WTC11 (cell line): ENCODE measurements at regions not wholly inside any gene's neighbourhood (a gene's known extent, or its start where the extent isn't known, plus 50 kb on each side); places are given as distances from the start of the nearest gene placed in this dataset.

Experiments used
- ATAC-seq: fragments of 200-7000 bp; cut with Tn5 transposase; 2 replicates; pipeline ENCODE4 v1.10.0; 2021; ENCODE audit warnings: mild to moderate bottlenecking, moderate library complexity
- CTCF ChIA-PET: fragments of 300-600 bp; sonication (Branson Sonifier 250); formaldehyde crosslinking; loops from one replicate; lab custom pipeline; 2021; ENCODE audit warnings: antibody characterized with exemption; lab: Charles Lee
- POLR2A ChIA-PET: fragments of 350-600 bp; sonication (Branson Sonifier 250); formaldehyde crosslinking; loops from one replicate; lab custom pipeline; 2021; ENCODE audit warnings: antibody characterized with exemption; lab: Charles Lee
- DNase-seq: peaks from one replicate; pipeline ENCODE4 v3.0.0; 2021; ENCODE audit warnings: low spot score
- H3K27ac Mint-ChIP-seq: 2 replicates; pipeline ENCODE4 v1.8.0; 2021; ENCODE audit warnings: mixed read lengths
- H3K27me3 Mint-ChIP-seq: 2 replicates; pipeline ENCODE4 v1.8.0; 2021; ENCODE audit warnings: low read depth, mild to moderate bottlenecking, moderate library complexity, mixed read lengths
- H3K36me3 Mint-ChIP-seq: 2 replicates; pipeline ENCODE4 v1.8.0; 2021; ENCODE audit warnings: mixed read lengths
- H3K4me1 Mint-ChIP-seq: 2 replicates; pipeline ENCODE4 v1.8.0; 2022; ENCODE audit warnings: mixed read lengths
- H3K4me3 Mint-ChIP-seq: 2 replicates; pipeline ENCODE4 v1.8.0; 2021; ENCODE audit warnings: mild to moderate bottlenecking, moderate library complexity, mixed read lengths
- H3K9me3 Mint-ChIP-seq: 2 replicates; pipeline ENCODE4 v1.8.0; 2021; ENCODE audit warnings: mixed read lengths
- ELF4 ChIP-seq: sonication (generic); formaldehyde crosslinking; IDR thresholded peaks from 2 replicates; pipeline ENCODE4 v1.8.1; 2022; ENCODE audit warnings: low read depth, mild to moderate bottlenecking, moderate library complexity, missing genetic modification reagents
- ESRRA ChIP-seq: sonication (generic); formaldehyde crosslinking; IDR thresholded peaks from 2 replicates; pipeline ENCODE4 v1.8.1; 2022; ENCODE audit warnings: mild to moderate bottlenecking, missing genetic modification reagents, borderline replicate concordance
- GABPB1 ChIP-seq: sonication (generic); formaldehyde crosslinking; IDR thresholded peaks from 2 replicates; pipeline ENCODE4 v1.8.1; 2023; ENCODE audit warnings: mild to moderate bottlenecking, missing genetic modification reagents
- HMGA2 ChIP-seq: fragments of 250-450 bp; sonication (Bioruptor Pico); IDR thresholded peaks from 2 replicates; pipeline ENCODE4 v1.4.0; 2021; ENCODE audit warnings: mild to moderate bottlenecking, moderate library complexity
- NFYB ChIP-seq: sonication (generic); formaldehyde crosslinking; conservative IDR thresholded peaks from 2 replicates; pipeline ENCODE4 v1.8.0; 2022; ENCODE audit warnings: low read depth, missing genetic modification reagents
- NR1H2 ChIP-seq: sonication (generic); formaldehyde crosslinking; IDR thresholded peaks from 2 replicates; pipeline ENCODE4 v1.9.0; 2021; ENCODE audit warnings: mild to moderate bottlenecking, moderate library complexity, missing genetic modification reagents
- OVOL2 ChIP-seq: fragments of 250-450 bp; sonication (Bioruptor Pico); IDR thresholded peaks from 2 replicates; pipeline ENCODE4 v1.9.0; 2021; ENCODE audit warnings: mild to moderate bottlenecking, borderline replicate concordance
- RELA ChIP-seq: sonication (generic); formaldehyde crosslinking; IDR thresholded peaks from 2 replicates; pipeline ENCODE4 v1.8.1; 2022; ENCODE audit warnings: missing genetic modification reagents, mild to moderate bottlenecking, borderline replicate concordance
- ZNF219 ChIP-seq: sonication (generic); formaldehyde crosslinking; IDR thresholded peaks from 2 replicates; pipeline ENCODE4 v1.8.0; 2023; ENCODE audit warnings: missing genetic modification reagents, mild to moderate bottlenecking, borderline replicate concordance
- TF ChIP-seq, protein P1 (sequence below): sonication (generic); formaldehyde crosslinking; IDR thresholded peaks from 2 replicates; pipeline ENCODE4 v1.8.0; 2023; ENCODE audit warnings: missing genetic modification reagents, mild to moderate bottlenecking, borderline replicate concordance
- TF ChIP-seq, protein P2 (sequence below): fragments of 200-600 bp; IDR thresholded peaks from 2 replicates; pipeline ENCODE4 v1.8.0; 2022; ENCODE audit warnings: antibody characterized with exemption
- TF ChIP-seq, protein P3 (sequence below): sonication (generic); formaldehyde crosslinking; IDR thresholded peaks from 2 replicates; pipeline ENCODE4 v1.8.0; 2022; ENCODE audit warnings: mild to moderate bottlenecking, missing genetic modification reagents
- TF ChIP-seq, protein P4 (sequence below): fragments of 250-450 bp; sonication (Bioruptor Pico); IDR thresholded peaks from 2 replicates; pipeline ENCODE4 v1.8.0; 2021; ENCODE audit warnings: mild to moderate bottlenecking
- TF ChIP-seq, protein P5 (sequence below): sonication (generic); formaldehyde crosslinking; IDR thresholded peaks from 2 replicates; pipeline ENCODE4 v1.8.1; 2022; ENCODE audit warnings: low read depth, missing genetic modification reagents, borderline replicate concordance
- TF ChIP-seq, protein P6 (sequence below): sonication (generic); formaldehyde crosslinking; conservative IDR thresholded peaks from 2 replicates; pipeline ENCODE4 v1.8.1; 2022; ENCODE audit warnings: mild to moderate bottlenecking, missing genetic modification reagents
- TF ChIP-seq, protein P7 (sequence below): sonication (generic); formaldehyde crosslinking; IDR thresholded peaks from 2 replicates; pipeline ENCODE4 v1.8.1; 2023; ENCODE audit warnings: mild to moderate bottlenecking, missing genetic modification reagents
- TF ChIP-seq, protein P8 (sequence below): sonication (generic); formaldehyde crosslinking; IDR thresholded peaks from 2 replicates; pipeline ENCODE4 v1.8.0; 2023; ENCODE audit warnings: mild to moderate bottlenecking, missing genetic modification reagents

DNA sequence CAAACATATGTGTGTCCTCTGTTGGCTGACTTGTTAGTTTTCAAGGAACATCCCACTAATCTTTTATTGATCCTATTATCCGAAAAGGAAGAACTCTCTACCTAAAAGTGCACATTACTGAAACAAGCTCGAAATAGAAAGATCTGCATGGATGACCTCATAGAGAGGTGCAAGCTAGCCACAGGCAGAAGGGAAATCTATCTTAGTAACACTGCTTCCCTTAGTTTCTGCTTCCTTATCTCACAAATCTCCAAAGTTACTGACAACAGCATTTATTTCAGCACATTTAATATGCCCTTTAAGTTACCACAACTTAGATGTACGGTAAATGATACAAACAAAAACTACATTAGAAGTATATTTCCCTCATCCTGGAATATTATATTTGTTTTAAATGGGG is 285.1 kb upstream of the CCDC54 start:
- Mint-ChIP-seq H3K4me1 (no peaks in the 10 kb centered on the region), H3K27ac (no peak overlapping the region), H3K27me3 (no peaks in the 10 kb centered on the region), H3K36me3 (no peaks in the 10 kb centered on the region), H3K4me3 (no peak overlapping the region), H3K9me3 (0 out of 2 replicates have a peak, but pooled peaks cover 4% of the 10 kb centered on the region)
- no peak for TF ChIP-seq NFYB (CRISPR knock-in tag)
- TF ChIP-seq GABPB1 (CRISPR knock-in tag) = no peak
- TF ChIP-seq, protein P1, sequence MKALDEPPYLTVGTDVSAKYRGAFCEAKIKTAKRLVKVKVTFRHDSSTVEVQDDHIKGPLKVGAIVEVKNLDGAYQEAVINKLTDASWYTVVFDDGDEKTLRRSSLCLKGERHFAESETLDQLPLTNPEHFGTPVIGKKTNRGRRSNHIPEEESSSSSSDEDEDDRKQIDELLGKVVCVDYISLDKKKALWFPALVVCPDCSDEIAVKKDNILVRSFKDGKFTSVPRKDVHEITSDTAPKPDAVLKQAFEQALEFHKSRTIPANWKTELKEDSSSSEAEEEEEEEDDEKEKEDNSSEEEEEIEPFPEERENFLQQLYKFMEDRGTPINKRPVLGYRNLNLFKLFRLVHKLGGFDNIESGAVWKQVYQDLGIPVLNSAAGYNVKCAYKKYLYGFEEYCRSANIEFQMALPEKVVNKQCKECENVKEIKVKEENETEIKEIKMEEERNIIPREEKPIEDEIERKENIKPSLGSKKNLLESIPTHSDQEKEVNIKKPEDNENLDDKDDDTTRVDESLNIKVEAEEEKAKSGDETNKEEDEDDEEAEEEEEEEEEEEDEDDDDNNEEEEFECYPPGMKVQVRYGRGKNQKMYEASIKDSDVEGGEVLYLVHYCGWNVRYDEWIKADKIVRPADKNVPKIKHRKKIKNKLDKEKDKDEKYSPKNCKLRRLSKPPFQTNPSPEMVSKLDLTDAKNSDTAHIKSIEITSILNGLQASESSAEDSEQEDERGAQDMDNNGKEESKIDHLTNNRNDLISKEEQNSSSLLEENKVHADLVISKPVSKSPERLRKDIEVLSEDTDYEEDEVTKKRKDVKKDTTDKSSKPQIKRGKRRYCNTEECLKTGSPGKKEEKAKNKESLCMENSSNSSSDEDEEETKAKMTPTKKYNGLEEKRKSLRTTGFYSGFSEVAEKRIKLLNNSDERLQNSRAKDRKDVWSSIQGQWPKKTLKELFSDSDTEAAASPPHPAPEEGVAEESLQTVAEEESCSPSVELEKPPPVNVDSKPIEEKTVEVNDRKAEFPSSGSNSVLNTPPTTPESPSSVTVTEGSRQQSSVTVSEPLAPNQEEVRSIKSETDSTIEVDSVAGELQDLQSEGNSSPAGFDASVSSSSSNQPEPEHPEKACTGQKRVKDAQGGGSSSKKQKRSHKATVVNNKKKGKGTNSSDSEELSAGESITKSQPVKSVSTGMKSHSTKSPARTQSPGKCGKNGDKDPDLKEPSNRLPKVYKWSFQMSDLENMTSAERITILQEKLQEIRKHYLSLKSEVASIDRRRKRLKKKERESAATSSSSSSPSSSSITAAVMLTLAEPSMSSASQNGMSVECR = no peak
- TF ChIP-seq, protein P2, sequence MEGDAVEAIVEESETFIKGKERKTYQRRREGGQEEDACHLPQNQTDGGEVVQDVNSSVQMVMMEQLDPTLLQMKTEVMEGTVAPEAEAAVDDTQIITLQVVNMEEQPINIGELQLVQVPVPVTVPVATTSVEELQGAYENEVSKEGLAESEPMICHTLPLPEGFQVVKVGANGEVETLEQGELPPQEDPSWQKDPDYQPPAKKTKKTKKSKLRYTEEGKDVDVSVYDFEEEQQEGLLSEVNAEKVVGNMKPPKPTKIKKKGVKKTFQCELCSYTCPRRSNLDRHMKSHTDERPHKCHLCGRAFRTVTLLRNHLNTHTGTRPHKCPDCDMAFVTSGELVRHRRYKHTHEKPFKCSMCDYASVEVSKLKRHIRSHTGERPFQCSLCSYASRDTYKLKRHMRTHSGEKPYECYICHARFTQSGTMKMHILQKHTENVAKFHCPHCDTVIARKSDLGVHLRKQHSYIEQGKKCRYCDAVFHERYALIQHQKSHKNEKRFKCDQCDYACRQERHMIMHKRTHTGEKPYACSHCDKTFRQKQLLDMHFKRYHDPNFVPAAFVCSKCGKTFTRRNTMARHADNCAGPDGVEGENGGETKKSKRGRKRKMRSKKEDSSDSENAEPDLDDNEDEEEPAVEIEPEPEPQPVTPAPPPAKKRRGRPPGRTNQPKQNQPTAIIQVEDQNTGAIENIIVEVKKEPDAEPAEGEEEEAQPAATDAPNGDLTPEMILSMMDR = no peak
- TF ChIP-seq HMGA2 (CRISPR knock-in tag) = no peak
- TF ChIP-seq, protein P3, sequence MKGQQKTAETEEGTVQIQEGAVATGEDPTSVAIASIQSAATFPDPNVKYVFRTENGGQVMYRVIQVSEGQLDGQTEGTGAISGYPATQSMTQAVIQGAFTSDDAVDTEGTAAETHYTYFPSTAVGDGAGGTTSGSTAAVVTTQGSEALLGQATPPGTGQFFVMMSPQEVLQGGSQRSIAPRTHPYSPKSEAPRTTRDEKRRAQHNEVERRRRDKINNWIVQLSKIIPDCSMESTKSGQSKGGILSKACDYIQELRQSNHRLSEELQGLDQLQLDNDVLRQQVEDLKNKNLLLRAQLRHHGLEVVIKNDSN = no peak
- TF ChIP-seq, protein P4, sequence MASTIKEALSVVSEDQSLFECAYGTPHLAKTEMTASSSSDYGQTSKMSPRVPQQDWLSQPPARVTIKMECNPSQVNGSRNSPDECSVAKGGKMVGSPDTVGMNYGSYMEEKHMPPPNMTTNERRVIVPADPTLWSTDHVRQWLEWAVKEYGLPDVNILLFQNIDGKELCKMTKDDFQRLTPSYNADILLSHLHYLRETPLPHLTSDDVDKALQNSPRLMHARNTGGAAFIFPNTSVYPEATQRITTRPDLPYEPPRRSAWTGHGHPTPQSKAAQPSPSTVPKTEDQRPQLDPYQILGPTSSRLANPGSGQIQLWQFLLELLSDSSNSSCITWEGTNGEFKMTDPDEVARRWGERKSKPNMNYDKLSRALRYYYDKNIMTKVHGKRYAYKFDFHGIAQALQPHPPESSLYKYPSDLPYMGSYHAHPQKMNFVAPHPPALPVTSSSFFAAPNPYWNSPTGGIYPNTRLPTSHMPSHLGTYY (CRISPR knock-in tag) = no peak
- TF ChIP-seq ZNF219 (CRISPR knock-in tag) = no peak
- no peak for TF ChIP-seq NR1H2 (CRISPR knock-in tag)
- TF ChIP-seq, protein P5, sequence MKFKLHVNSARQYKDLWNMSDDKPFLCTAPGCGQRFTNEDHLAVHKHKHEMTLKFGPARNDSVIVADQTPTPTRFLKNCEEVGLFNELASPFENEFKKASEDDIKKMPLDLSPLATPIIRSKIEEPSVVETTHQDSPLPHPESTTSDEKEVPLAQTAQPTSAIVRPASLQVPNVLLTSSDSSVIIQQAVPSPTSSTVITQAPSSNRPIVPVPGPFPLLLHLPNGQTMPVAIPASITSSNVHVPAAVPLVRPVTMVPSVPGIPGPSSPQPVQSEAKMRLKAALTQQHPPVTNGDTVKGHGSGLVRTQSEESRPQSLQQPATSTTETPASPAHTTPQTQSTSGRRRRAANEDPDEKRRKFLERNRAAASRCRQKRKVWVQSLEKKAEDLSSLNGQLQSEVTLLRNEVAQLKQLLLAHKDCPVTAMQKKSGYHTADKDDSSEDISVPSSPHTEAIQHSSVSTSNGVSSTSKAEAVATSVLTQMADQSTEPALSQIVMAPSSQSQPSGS (CRISPR knock-in tag) = no peak
- ChIA-PET CTCF (no interaction called here), POLR2A (no interaction called here)
- ATAC-seq = no peak
- no peak for DNase-seq

DNA sequence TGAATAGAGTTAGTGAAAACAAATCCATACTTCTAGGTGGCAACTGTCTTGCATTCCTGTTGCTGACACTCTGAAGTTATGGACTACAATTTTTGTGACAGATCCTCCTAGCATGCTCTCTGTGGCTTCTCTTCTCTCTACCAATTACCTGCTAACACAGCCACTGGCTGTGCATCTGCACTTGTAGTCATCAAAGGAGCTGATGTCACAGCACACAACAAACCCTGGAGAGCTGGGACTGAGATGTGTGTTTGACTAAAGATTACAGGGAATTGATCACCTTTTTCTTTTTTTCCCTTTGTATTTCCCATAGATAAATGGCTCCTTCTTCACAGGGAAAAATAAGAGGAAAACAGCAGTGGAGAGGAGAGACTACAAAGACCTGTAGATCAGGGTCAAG is 278.4 kb upstream of the CCDC54 start:
- POLR2A ChIA-PET = no interaction called here
- Mint-ChIP-seq H3K9me3 (peaks cover 22% of the 10 kb centered on the region), H3K36me3 (peaks cover 11% of the 10 kb centered on the region), H3K27me3 (no peaks in the 10 kb centered on the region; the same call in 1 of the 2 replicates), H3K27ac (no peak overlapping the region), H3K4me1 (peaks cover 4% of the 10 kb centered on the region; the same call in 1 of the 2 replicates), H3K4me3 (no peak overlapping the region)
- DNase-seq (no peak), ATAC-seq (no peak)
- CTCF ChIA-PET = no interaction called here
- TF ChIP-seq, protein P6, sequence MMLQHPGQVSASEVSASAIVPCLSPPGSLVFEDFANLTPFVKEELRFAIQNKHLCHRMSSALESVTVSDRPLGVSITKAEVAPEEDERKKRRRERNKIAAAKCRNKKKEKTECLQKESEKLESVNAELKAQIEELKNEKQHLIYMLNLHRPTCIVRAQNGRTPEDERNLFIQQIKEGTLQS (CRISPR knock-in tag) = no peak
- TF ChIP-seq, protein P7, sequence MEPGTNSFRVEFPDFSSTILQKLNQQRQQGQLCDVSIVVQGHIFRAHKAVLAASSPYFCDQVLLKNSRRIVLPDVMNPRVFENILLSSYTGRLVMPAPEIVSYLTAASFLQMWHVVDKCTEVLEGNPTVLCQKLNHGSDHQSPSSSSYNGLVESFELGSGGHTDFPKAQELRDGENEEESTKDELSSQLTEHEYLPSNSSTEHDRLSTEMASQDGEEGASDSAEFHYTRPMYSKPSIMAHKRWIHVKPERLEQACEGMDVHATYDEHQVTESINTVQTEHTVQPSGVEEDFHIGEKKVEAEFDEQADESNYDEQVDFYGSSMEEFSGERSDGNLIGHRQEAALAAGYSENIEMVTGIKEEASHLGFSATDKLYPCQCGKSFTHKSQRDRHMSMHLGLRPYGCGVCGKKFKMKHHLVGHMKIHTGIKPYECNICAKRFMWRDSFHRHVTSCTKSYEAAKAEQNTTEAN (CRISPR knock-in tag) = no peak
- TF ChIP-seq ESRRA (CRISPR knock-in tag) (no peak), HMGA2 (CRISPR knock-in tag) (no peak), OVOL2 (CRISPR knock-in tag) (no peak), RELA (CRISPR knock-in tag) (no peak), ELF4 (CRISPR knock-in tag) (no peak)
- TF ChIP-seq, protein P2 = no peak
- TF ChIP-seq, protein P8, sequence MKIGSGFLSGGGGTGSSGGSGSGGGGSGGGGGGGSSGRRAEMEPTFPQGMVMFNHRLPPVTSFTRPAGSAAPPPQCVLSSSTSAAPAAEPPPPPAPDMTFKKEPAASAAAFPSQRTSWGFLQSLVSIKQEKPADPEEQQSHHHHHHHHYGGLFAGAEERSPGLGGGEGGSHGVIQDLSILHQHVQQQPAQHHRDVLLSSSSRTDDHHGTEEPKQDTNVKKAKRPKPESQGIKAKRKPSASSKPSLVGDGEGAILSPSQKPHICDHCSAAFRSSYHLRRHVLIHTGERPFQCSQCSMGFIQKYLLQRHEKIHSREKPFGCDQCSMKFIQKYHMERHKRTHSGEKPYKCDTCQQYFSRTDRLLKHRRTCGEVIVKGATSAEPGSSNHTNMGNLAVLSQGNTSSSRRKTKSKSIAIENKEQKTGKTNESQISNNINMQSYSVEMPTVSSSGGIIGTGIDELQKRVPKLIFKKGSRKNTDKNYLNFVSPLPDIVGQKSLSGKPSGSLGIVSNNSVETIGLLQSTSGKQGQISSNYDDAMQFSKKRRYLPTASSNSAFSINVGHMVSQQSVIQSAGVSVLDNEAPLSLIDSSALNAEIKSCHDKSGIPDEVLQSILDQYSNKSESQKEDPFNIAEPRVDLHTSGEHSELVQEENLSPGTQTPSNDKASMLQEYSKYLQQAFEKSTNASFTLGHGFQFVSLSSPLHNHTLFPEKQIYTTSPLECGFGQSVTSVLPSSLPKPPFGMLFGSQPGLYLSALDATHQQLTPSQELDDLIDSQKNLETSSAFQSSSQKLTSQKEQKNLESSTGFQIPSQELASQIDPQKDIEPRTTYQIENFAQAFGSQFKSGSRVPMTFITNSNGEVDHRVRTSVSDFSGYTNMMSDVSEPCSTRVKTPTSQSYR (CRISPR knock-in tag) = no peak
